ENCODE measurements at regions not wholly inside any gene's neighbourhood (a gene's known extent, or its start where the extent isn't known, plus 50 kb on each side); places are given as distances from the start of the nearest gene placed in this dataset.

DNA sequence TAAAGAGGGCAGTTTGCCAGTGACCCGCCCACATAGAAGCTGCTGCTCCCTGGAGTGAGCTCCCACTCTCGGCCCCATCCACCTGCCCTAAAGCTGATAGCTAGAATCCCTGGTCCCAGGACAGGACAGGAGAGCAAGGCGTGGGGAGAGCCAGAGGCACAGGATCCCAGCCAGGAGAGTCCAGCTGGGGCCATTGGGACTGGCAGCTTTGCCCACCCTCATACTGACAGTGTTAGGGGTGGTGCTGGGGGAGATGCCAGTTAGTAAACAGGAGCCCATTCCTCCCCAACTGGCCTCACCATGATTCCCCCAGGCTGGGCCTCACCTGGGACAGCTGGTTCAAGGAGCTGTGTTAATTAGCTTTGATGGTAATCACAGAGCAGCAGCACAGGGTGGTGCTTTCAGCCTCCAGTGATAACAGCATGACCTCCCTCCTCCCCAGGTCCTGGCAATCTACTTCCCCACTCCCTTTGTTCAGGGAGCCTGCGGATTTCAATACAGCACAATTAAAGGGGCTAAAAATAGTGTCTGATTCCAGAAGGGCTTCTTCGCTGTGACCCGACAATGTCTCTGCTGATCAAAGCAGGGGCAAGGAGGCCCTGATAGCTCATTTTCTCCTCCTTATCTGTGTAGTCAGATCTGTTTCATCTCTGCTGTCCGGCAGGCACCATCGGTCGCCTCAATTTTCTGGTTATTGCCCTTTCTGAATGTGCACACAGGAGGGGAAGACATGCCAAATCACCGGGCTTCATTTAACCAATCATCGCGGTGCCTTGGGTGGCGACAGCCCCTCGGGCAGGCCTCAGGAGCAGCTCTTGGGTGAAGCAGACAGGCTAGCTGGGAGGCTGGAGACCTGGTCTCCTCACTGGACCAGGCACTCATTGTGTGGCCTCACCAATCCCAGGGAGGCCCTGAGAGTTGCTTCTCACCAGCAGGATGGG, 119.9 kb upstream of the TEX51 start:
- no peak for TF ChIP-seq POLR2A (IDR thresholded peaks at IDR 0.05)
- TF ChIP-seq, protein P1, sequence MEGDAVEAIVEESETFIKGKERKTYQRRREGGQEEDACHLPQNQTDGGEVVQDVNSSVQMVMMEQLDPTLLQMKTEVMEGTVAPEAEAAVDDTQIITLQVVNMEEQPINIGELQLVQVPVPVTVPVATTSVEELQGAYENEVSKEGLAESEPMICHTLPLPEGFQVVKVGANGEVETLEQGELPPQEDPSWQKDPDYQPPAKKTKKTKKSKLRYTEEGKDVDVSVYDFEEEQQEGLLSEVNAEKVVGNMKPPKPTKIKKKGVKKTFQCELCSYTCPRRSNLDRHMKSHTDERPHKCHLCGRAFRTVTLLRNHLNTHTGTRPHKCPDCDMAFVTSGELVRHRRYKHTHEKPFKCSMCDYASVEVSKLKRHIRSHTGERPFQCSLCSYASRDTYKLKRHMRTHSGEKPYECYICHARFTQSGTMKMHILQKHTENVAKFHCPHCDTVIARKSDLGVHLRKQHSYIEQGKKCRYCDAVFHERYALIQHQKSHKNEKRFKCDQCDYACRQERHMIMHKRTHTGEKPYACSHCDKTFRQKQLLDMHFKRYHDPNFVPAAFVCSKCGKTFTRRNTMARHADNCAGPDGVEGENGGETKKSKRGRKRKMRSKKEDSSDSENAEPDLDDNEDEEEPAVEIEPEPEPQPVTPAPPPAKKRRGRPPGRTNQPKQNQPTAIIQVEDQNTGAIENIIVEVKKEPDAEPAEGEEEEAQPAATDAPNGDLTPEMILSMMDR (IDR thresholded peaks at IDR 0.05): no peak

All from adrenal gland (tissue), 5 donors.